Gastroesophageal sphincter (tissue), 3 donors: ENCODE measurements at regions not wholly inside any gene's neighbourhood (a gene's known extent, or its start where the extent isn't known, plus 50 kb on each side); places are given as distances from the start of the nearest gene placed in this dataset.

Experiments used
- EP300 ChIP-seq: sonication (generic); formaldehyde crosslinking; IDR thresholded peaks from one replicate; pipeline ENCODE4 v1.6.1; 2017; ENCODE audit warnings: antibody characterized with exemption, mild to moderate bottlenecking
- POLR2A ChIP-seq, 2 donors: fragments of 450-650 bp; IDR thresholded peaks; one replicate each; pipeline ENCODE4 v1.6.1; 2017; ENCODE audit warnings: antibody characterized with exemption in 2 of 2, mild to moderate bottlenecking in 2 of 2, moderate library complexity in 1 of 2
- POLR2AphosphoS5 ChIP-seq: sonication (generic); formaldehyde crosslinking; IDR thresholded peaks from one replicate; pipeline ENCODE4 v1.6.1; 2017; ENCODE audit warnings: antibody characterized with exemption
- TF ChIP-seq, protein P1 (sequence below), 4 experiments: fragments of 200-600 bp in 2 of 4; fragments of 450-650 bp in 2 of 4; sonication (generic) in 1 of 4; IDR thresholded peaks; one replicate each; pipeline ENCODE4 v1.5.1; 2017 to 2019; ENCODE audit warnings: antibody characterized with exemption in 4 of 4, mild to moderate bottlenecking in 2 of 4, moderate library complexity in 2 of 4

DNA sequence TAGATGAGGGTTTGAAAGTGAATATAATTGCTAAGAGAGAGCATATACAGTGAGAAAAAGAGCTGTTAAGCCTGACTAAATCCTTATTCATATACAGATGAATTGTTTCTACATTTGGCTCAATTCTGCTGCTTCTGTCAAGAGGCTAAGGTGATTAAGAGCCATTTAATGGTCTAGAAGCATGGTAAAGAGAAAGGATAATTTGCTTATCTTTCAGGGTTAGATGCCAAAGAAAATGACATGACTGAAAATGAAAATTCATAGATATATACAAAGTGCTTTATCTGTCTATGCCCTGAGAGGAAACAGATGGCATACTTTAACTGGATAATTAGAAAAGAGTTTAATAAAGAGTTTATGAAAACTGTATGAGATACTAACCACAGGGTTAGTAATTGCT lies 834.9 kb downstream of the SLC6A15 start:
- TF ChIP-seq, protein P1, sequence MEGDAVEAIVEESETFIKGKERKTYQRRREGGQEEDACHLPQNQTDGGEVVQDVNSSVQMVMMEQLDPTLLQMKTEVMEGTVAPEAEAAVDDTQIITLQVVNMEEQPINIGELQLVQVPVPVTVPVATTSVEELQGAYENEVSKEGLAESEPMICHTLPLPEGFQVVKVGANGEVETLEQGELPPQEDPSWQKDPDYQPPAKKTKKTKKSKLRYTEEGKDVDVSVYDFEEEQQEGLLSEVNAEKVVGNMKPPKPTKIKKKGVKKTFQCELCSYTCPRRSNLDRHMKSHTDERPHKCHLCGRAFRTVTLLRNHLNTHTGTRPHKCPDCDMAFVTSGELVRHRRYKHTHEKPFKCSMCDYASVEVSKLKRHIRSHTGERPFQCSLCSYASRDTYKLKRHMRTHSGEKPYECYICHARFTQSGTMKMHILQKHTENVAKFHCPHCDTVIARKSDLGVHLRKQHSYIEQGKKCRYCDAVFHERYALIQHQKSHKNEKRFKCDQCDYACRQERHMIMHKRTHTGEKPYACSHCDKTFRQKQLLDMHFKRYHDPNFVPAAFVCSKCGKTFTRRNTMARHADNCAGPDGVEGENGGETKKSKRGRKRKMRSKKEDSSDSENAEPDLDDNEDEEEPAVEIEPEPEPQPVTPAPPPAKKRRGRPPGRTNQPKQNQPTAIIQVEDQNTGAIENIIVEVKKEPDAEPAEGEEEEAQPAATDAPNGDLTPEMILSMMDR (IDR thresholded peaks at IDR 0.05): no peak
- TF ChIP-seq POLR2A (IDR thresholded peaks at IDR 0.05) (no peak), POLR2AphosphoS5 (no peak), EP300 (no peak)
